ENCODE measurements at regions not wholly inside any gene's neighbourhood (a gene's known extent, or its start where the extent isn't known, plus 50 kb on each side); places are given as distances from the start of the nearest gene placed in this dataset.

GRCh38 chr7:145986248-145986874 lies 130.2 kb upstream of the CNTNAP2 start:
- H3K27me3 ChIP-seq = no peaks in the 10 kb centered on the region
- no peak overlapping the region for H3K4me3 ChIP-seq
- DNase-seq (no peak), ATAC-seq (no peak)
- intact Hi-C loops (cut with DNase I) = no loop called here
- H3K4me1 ChIP-seq = no peaks in the 10 kb centered on the region
- H3K27ac ChIP-seq = no peak overlapping the region
- WGBS (ENCODE audit: insufficient coverage, low coverage, low lambda C conversion rate, missing lambda C conversion rate) = 9% methylated on average over 4 of the region's 4 CpGs
- TF ChIP-seq, protein P1, sequence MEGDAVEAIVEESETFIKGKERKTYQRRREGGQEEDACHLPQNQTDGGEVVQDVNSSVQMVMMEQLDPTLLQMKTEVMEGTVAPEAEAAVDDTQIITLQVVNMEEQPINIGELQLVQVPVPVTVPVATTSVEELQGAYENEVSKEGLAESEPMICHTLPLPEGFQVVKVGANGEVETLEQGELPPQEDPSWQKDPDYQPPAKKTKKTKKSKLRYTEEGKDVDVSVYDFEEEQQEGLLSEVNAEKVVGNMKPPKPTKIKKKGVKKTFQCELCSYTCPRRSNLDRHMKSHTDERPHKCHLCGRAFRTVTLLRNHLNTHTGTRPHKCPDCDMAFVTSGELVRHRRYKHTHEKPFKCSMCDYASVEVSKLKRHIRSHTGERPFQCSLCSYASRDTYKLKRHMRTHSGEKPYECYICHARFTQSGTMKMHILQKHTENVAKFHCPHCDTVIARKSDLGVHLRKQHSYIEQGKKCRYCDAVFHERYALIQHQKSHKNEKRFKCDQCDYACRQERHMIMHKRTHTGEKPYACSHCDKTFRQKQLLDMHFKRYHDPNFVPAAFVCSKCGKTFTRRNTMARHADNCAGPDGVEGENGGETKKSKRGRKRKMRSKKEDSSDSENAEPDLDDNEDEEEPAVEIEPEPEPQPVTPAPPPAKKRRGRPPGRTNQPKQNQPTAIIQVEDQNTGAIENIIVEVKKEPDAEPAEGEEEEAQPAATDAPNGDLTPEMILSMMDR (IDR thresholded peaks at IDR 0.05) = no peak
- TF ChIP-seq POLR2A (IDR thresholded peaks at IDR 0.05) = no peak
- no peaks in the 10 kb centered on the region for H3K36me3 ChIP-seq
- H3K9me3 ChIP-seq = no peaks in the 10 kb centered on the region

DNA sequence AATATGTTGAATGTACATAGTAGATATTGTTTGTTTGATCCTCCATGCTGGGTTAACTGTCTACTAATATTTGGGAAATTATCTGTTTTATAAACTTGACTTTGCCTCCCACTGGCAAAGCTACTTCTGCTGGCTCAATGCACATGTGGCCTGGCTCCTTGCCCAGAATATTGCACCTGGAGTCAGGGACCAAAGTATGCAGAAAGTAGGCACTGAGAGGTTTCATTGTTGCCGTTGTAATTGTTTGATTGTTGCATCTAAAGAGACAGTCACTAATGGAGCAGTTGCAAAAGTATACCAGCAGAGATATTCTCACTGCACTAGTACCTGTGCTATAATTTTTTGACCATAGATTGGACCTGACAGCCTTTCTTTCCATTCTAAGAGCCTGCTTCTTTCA lies 137.8 kb upstream of the CNTNAP2 start:
- Histone ChIP-seq H3K9me3 (no peaks in the 10 kb centered on the region), H3K4me1 (no peaks in the 10 kb centered on the region), H3K36me3 (no peaks in the 10 kb centered on the region), H3K4me3 (no peak overlapping the region), H3K27ac (no peak overlapping the region), H3K27me3 (no peaks in the 10 kb centered on the region)
- WGBS (ENCODE audit: insufficient coverage, low coverage, low lambda C conversion rate, missing lambda C conversion rate) = 80% methylated on average over 1 of the region's 1 CpG
- no peak for ATAC-seq
- TF ChIP-seq POLR2A (IDR thresholded peaks at IDR 0.05) = no peak
- TF ChIP-seq, protein P1 (IDR thresholded peaks at IDR 0.05) = no peak
- DNase-seq = no peak
- intact Hi-C loops (cut with DNase I) = no loop called here

DNA sequence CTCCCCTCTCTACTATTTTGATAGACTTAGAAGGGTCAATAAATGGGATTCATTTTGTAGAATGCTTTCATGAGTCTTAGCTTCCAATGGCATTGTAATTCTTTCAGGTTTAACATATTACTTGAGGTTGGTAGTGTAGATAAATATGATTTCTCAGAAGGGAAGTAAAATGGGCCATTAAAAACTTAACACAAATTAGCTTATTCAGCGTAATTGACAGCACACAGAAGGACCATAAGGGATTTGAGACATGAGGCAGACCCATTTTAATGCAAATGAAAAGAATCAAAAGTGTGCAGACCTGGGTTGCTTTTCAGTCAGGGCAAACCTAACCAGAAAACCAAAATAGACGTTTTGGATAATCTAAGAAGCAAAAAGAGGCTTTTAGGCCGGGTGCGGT lies 156.6 kb upstream of the CNTNAP2 start:
- Histone ChIP-seq H3K9me3 (no peaks in the 10 kb centered on the region), H3K36me3 (no peaks in the 10 kb centered on the region), H3K27me3 (no peaks in the 10 kb centered on the region), H3K4me1 (no peaks in the 10 kb centered on the region), H3K27ac (no peak overlapping the region), H3K4me3 (no peak overlapping the region)
- TF ChIP-seq, protein P1 (IDR thresholded peaks at IDR 0.05) = no peak
- DNase-seq (no peak), ATAC-seq (no peak)
- intact Hi-C loops (cut with DNase I) = no loop called here
- WGBS (ENCODE audit: insufficient coverage, low coverage, low lambda C conversion rate, missing lambda C conversion rate) = 45% methylated on average over 4 of the region's 4 CpGs

DNA sequence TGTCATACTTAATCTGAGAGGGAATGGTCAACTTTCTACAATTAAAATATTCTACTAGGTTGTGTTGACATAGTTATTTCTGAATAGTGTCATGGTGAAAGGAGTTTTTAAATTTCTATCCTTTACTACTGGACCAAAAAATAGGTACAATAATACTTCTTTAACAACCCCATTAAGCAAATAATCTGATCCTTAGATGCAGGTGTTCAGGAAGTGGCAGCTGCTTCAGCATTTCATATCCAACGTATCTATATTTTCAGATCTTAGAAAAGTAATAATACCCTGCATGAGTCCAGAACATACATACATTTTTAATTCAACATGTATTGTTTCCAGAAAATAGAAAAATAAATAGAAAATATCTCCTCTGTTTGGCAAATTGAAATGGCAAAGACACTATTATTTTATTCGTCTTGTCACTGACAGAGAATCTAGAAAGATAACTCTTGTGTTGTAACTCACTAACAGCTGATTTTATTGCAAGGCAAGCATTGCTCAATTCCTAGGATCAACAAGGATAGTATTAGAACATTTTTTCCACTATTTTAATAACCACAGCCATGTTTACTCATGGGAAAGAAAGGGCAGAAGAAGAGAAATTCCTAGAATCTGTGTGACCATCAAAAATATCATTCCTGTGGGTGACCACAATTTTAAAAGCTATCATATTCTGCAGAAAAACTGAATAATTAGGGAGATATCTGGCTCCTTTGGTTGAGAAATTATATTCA lies 159.3 kb upstream of the CNTNAP2 start:
- DNase-seq (no peak), ATAC-seq (no peak)
- no peaks in the 10 kb centered on the region for H3K27me3 ChIP-seq
- H3K4me1 ChIP-seq = no peaks in the 10 kb centered on the region
- intact Hi-C loops (cut with DNase I) = no loop called here
- H3K36me3 ChIP-seq = no peaks in the 10 kb centered on the region
- no peaks in the 10 kb centered on the region for H3K9me3 ChIP-seq
- H3K27ac ChIP-seq = no peak overlapping the region
- TF ChIP-seq, protein P1 (IDR thresholded peaks at IDR 0.05) = no peak
- TF ChIP-seq POLR2A (IDR thresholded peaks at IDR 0.05) = no peak
- no peak overlapping the region for H3K4me3 ChIP-seq
- 51% methylated on average over 2 of the region's 2 CpGs for WGBS (ENCODE audit: insufficient coverage, low coverage, low lambda C conversion rate, missing lambda C conversion rate)

All from right lobe of liver (tissue), 6 donors.